ENCODE measurements at regions not wholly inside any gene's neighbourhood (a gene's known extent, or its start where the extent isn't known, plus 50 kb on each side); places are given as distances from the start of the nearest gene placed in this dataset.
"Not testable (repeated sequence)": the region's sequence is repeated elsewhere in the genome, so short reads cannot be mapped to it uniquely, and the experiment has no call there.

GRCh38 chr6:121697921-121698320, 262.5 kb downstream of the GJA1 start:
- Histone ChIP-seq H3K27ac (ENCODE audit: low read depth in 1 of 3, low read length in 2 of 3) (no peak overlapping the region), H3K36me3 (ENCODE audit: control insufficient read depth in 3 of 3, insufficient read depth in 2 of 3, low read depth in 1 of 3, low read length in 3 of 3) (no peaks in the 10 kb centered on the region), H3K27me3 (ENCODE audit: control insufficient read depth in 3 of 3, insufficient read depth in 3 of 3, low read length in 3 of 3) (no peaks in the 10 kb centered on the region), H3K9me3 (ENCODE audit: control insufficient read depth in 2 of 2, insufficient read depth in 1 of 2, low read depth in 1 of 2, low read length in 1 of 2) (peaks cover 0 to 1% of the 10 kb centered on the region in 2 donors), H3K4me3 (ENCODE audit: low read depth in 1 of 3, low read length in 3 of 3) (no peak overlapping the region), H3K4me1 (ENCODE audit: control insufficient read depth in 3 of 3, insufficient read depth in 2 of 3, low read depth in 1 of 3, low read length in 2 of 3) (no peaks in the 10 kb centered on the region)
- no peak for DNase-seq
- no peak for FAIRE-seq
- 47 to 71% (median 55%) methylated on average over 6 of the region's 6 CpGs for WGBS, 3 donors

- Histone ChIP-seq H3K9me3 (ENCODE audit: control insufficient read depth in 2 of 2, insufficient read depth in 1 of 2, low read depth in 1 of 2, low read length in 1 of 2) (peaks cover 0 to 7% of the 10 kb centered on the region in 2 donors), H3K27ac (ENCODE audit: low read depth in 1 of 3, low read length in 2 of 3) (no peak overlapping the region), H3K4me3 (ENCODE audit: low read depth in 1 of 3, low read length in 3 of 3) (no peak overlapping the region), H3K27me3 (ENCODE audit: control insufficient read depth in 3 of 3, insufficient read depth in 3 of 3, low read length in 3 of 3) (no peaks in the 10 kb centered on the region), H3K36me3 (ENCODE audit: control insufficient read depth in 3 of 3, insufficient read depth in 2 of 3, low read depth in 1 of 3, low read length in 3 of 3) (no peaks in the 10 kb centered on the region), H3K4me1 (ENCODE audit: control insufficient read depth in 3 of 3, insufficient read depth in 2 of 3, low read depth in 1 of 3, low read length in 2 of 3) (no peaks in the 10 kb centered on the region)
- DNase-seq (no peak), FAIRE-seq (no peak)
These were observed 263.2 kb downstream of the GJA1 start for GRCh38 chr6:121698617-121699016.

- not testable (repeated sequence) for H3K9me3 ChIP-seq (ENCODE audit: control insufficient read depth in 2 of 2, insufficient read depth in 1 of 2, low read depth in 1 of 2, low read length in 1 of 2); DNase-seq; H3K27ac ChIP-seq (ENCODE audit: low read depth in 1 of 3, low read length in 2 of 3); H3K4me3 ChIP-seq (ENCODE audit: low read depth in 1 of 3, low read length in 3 of 3); H3K4me1 ChIP-seq (ENCODE audit: control insufficient read depth in 3 of 3, insufficient read depth in 2 of 3, low read depth in 1 of 3, low read length in 2 of 3); H3K27me3 ChIP-seq (ENCODE audit: control insufficient read depth in 3 of 3, insufficient read depth in 3 of 3, low read length in 3 of 3); H3K36me3 ChIP-seq (ENCODE audit: control insufficient read depth in 3 of 3, insufficient read depth in 2 of 3, low read depth in 1 of 3, low read length in 3 of 3); FAIRE-seq
- WGBS, 3 donors = 75 to 82% (median 77%) methylated on average over 8 of the region's 8 CpGs
These were observed 267.7 kb downstream of the GJA1 start for GRCh38 chr6:121703129-121703528.

GRCh38 chr6:121711472-121711871, 276.0 kb downstream of the GJA1 start:
- WGBS, 3 donors = 66 to 73% (median 67%) methylated on average over 3 of the region's 3 CpGs
- no peak overlapping the region for H3K27ac ChIP-seq (ENCODE audit: low read depth in 1 of 3, low read length in 2 of 3)
- FAIRE-seq (no peak), DNase-seq (no peak)
- no peaks in the 10 kb centered on the region for H3K27me3 ChIP-seq (ENCODE audit: control insufficient read depth in 3 of 3, insufficient read depth in 3 of 3, low read length in 3 of 3)
- no peak overlapping the region for H3K4me3 ChIP-seq (ENCODE audit: low read depth in 1 of 3, low read length in 3 of 3)
- H3K9me3 ChIP-seq (ENCODE audit: control insufficient read depth in 2 of 2, insufficient read depth in 1 of 2, low read depth in 1 of 2, low read length in 1 of 2) = no peaks in the 10 kb centered on the region
- no peaks in the 10 kb centered on the region for H3K36me3 ChIP-seq (ENCODE audit: control insufficient read depth in 3 of 3, insufficient read depth in 2 of 3, low read depth in 1 of 3, low read length in 3 of 3)
- no peaks in the 10 kb centered on the region for H3K4me1 ChIP-seq (ENCODE audit: control insufficient read depth in 3 of 3, insufficient read depth in 2 of 3, low read depth in 1 of 3, low read length in 2 of 3)

GRCh38 chr6:121717686-121718085, 282.2 kb downstream of the GJA1 start:
- Histone ChIP-seq H3K4me1 (ENCODE audit: control insufficient read depth in 3 of 3, insufficient read depth in 2 of 3, low read depth in 1 of 3, low read length in 2 of 3) (no peaks in the 10 kb centered on the region), H3K36me3 (ENCODE audit: control insufficient read depth in 3 of 3, insufficient read depth in 2 of 3, low read depth in 1 of 3, low read length in 3 of 3) (no peaks in the 10 kb centered on the region), H3K4me3 (ENCODE audit: low read depth in 1 of 3, low read length in 3 of 3) (no peak overlapping the region), H3K27me3 (ENCODE audit: control insufficient read depth in 3 of 3, insufficient read depth in 3 of 3, low read length in 3 of 3) (no peaks in the 10 kb centered on the region), H3K27ac (ENCODE audit: low read depth in 1 of 3, low read length in 2 of 3) (no peak overlapping the region), H3K9me3 (ENCODE audit: control insufficient read depth in 2 of 2, insufficient read depth in 1 of 2, low read depth in 1 of 2, low read length in 1 of 2) (peaks cover 0 to 7% of the 10 kb centered on the region in 2 donors)
- no peak for FAIRE-seq
- 58 to 89% (median 79%) methylated on average over 4 of the region's 4 CpGs for WGBS, 3 donors
- no peak for DNase-seq

- FAIRE-seq; H3K27ac ChIP-seq (ENCODE audit: low read depth in 1 of 3, low read length in 2 of 3): not testable (repeated sequence)
- WGBS, 3 donors = 80 to 90% (median 82%) methylated on average over 1 of the region's 1 CpG
These were observed 285.4 kb downstream of the GJA1 start for GRCh38 chr6:121720867-121721266.

GRCh38 chr6:121723623-121724022, 288.2 kb downstream of the GJA1 start:
- Histone ChIP-seq H3K9me3 (ENCODE audit: control insufficient read depth in 2 of 2, insufficient read depth in 1 of 2, low read depth in 1 of 2, low read length in 1 of 2) (peaks cover 0 to 7% of the 10 kb centered on the region in 2 donors), H3K27ac (ENCODE audit: low read depth in 1 of 3, low read length in 2 of 3) (no peak overlapping the region), H3K36me3 (ENCODE audit: control insufficient read depth in 3 of 3, insufficient read depth in 2 of 3, low read depth in 1 of 3, low read length in 3 of 3) (no peaks in the 10 kb centered on the region), H3K4me3 (ENCODE audit: low read depth in 1 of 3, low read length in 3 of 3) (no peak overlapping the region), H3K4me1 (ENCODE audit: control insufficient read depth in 3 of 3, insufficient read depth in 2 of 3, low read depth in 1 of 3, low read length in 2 of 3) (no peaks in the 10 kb centered on the region), H3K27me3 (ENCODE audit: control insufficient read depth in 3 of 3, insufficient read depth in 3 of 3, low read length in 3 of 3) (no peaks in the 10 kb centered on the region)
- FAIRE-seq (no peak), DNase-seq (no peak)
- 69 to 86% (median 86%) methylated on average over 2 of the region's 2 CpGs for WGBS, 3 donors

More at GRCh38 chr6:121720867-121721266, 285.4 kb downstream of the GJA1 start:
- not testable (repeated sequence) for H3K4me3 ChIP-seq (ENCODE audit: low read depth in 1 of 3, low read length in 3 of 3); H3K36me3 ChIP-seq (ENCODE audit: control insufficient read depth in 3 of 3, insufficient read depth in 2 of 3, low read depth in 1 of 3, low read length in 3 of 3); DNase-seq; H3K4me1 ChIP-seq (ENCODE audit: control insufficient read depth in 3 of 3, insufficient read depth in 2 of 3, low read depth in 1 of 3, low read length in 2 of 3); H3K27me3 ChIP-seq (ENCODE audit: control insufficient read depth in 3 of 3, insufficient read depth in 3 of 3, low read length in 3 of 3); H3K9me3 ChIP-seq (ENCODE audit: control insufficient read depth in 2 of 2, insufficient read depth in 1 of 2, low read depth in 1 of 2, low read length in 1 of 2)

- 62 to 69% (median 67%) methylated on average over 2 of the region's 2 CpGs for WGBS, 3 donors
- H3K4me1 ChIP-seq (ENCODE audit: control insufficient read depth in 3 of 3, insufficient read depth in 2 of 3, low read depth in 1 of 3, low read length in 2 of 3) = no peaks in the 10 kb centered on the region
- no peak for FAIRE-seq
- H3K4me3 ChIP-seq (ENCODE audit: low read depth in 1 of 3, low read length in 3 of 3) = no peak overlapping the region
- H3K27ac ChIP-seq (ENCODE audit: low read depth in 1 of 3, low read length in 2 of 3) = no peak overlapping the region
- DNase-seq = no peak
- peaks cover 0 to 10% of the 10 kb centered on the region in 2 donors for H3K9me3 ChIP-seq (ENCODE audit: control insufficient read depth in 2 of 2, insufficient read depth in 1 of 2, low read depth in 1 of 2, low read length in 1 of 2)
- no peaks in the 10 kb centered on the region for H3K27me3 ChIP-seq (ENCODE audit: control insufficient read depth in 3 of 3, insufficient read depth in 3 of 3, low read length in 3 of 3)
- no peaks in the 10 kb centered on the region for H3K36me3 ChIP-seq (ENCODE audit: control insufficient read depth in 3 of 3, insufficient read depth in 2 of 3, low read depth in 1 of 3, low read length in 3 of 3)
These were observed 289.1 kb downstream of the GJA1 start for GRCh38 chr6:121724576-121724975.

- H3K4me1 ChIP-seq (ENCODE audit: control insufficient read depth in 3 of 3, insufficient read depth in 2 of 3, low read depth in 1 of 3, low read length in 2 of 3) = no peaks in the 10 kb centered on the region
- no peak overlapping the region for H3K4me3 ChIP-seq (ENCODE audit: low read depth in 1 of 3, low read length in 3 of 3)
- WGBS, 3 donors = 83 to 88% (median 88%) methylated on average over 1 of the region's 1 CpG
- DNase-seq (no peak), FAIRE-seq (no peak)
- peaks cover 0 to 13% of the 10 kb centered on the region in 2 donors for H3K9me3 ChIP-seq (ENCODE audit: control insufficient read depth in 2 of 2, insufficient read depth in 1 of 2, low read depth in 1 of 2, low read length in 1 of 2)
- no peaks in the 10 kb centered on the region for H3K36me3 ChIP-seq (ENCODE audit: control insufficient read depth in 3 of 3, insufficient read depth in 2 of 3, low read depth in 1 of 3, low read length in 3 of 3)
- no peaks in the 10 kb centered on the region for H3K27me3 ChIP-seq (ENCODE audit: control insufficient read depth in 3 of 3, insufficient read depth in 3 of 3, low read length in 3 of 3)
- no peak overlapping the region for H3K27ac ChIP-seq (ENCODE audit: low read depth in 1 of 3, low read length in 2 of 3)
These were observed 291.1 kb downstream of the GJA1 start for GRCh38 chr6:121726596-121726995.

All from small intestine (tissue), 7 donors.